RWPE2 (cell line): ENCODE measurements at regions not wholly inside any gene's neighbourhood (a gene's known extent, or its start where the extent isn't known, plus 50 kb on each side); places are given as distances from the start of the nearest gene placed in this dataset.
"Not testable (repeated sequence)": the region's sequence is repeated elsewhere in the genome, so short reads cannot be mapped to it uniquely, and the experiment has no call there.

ENCODE experiments used
- ATAC-seq: fragments of 200-7000 bp; cut with Tn5 transposase; 3 replicates; pipeline ENCODE4 v1.9.1; 2021; ENCODE audit warnings: low read depth
- DNase-seq: peaks from one replicate; pipeline ENCODE4 v3.0.0-alpha.2; 2020; ENCODE audit warnings: low spot score
- H3K27ac ChIP-seq: fragments of 450-650 bp; 2 replicates; pipeline ENCODE4 v1.5.1; 2017; ENCODE audit warnings: mild to moderate bottlenecking; ENCODE audit not compliant: poor library complexity, severe bottlenecking
- H3K27me3 ChIP-seq: fragments of 250-450 bp; sonication (Bioruptor Pico); 2 replicates; pipeline ENCODE4 v1.5.1; 2021; ENCODE audit warnings: mild to moderate bottlenecking, moderate library complexity; ENCODE audit not compliant: insufficient read depth, poor library complexity, severe bottlenecking
- H3K36me3 ChIP-seq: fragments of 250-450 bp; sonication (Bioruptor Pico); 2 replicates; pipeline ENCODE4 v1.5.1; 2020; ENCODE audit warnings: low read depth, mild to moderate bottlenecking, moderate library complexity
- H3K4me1 ChIP-seq: fragments of 250-450 bp; sonication (Bioruptor Pico); 2 replicates; pipeline ENCODE4 v1.5.1; 2021; ENCODE audit warnings: mild to moderate bottlenecking, moderate library complexity; ENCODE audit not compliant: insufficient read depth, poor library complexity, severe bottlenecking
- H3K4me3 ChIP-seq: fragments of 250-450 bp; sonication (Bioruptor Pico); 2 replicates; pipeline ENCODE4 v1.5.1; 2021; ENCODE audit warnings: mild to moderate bottlenecking, moderate library complexity; ENCODE audit not compliant: severe bottlenecking
- H3K9me3 ChIP-seq: fragments of 250-450 bp; sonication (Bioruptor Pico); 2 replicates; pipeline ENCODE4 v1.5.1; 2021; ENCODE audit warnings: mild to moderate bottlenecking, moderate library complexity; ENCODE audit not compliant: severe bottlenecking
- CTCF ChIP-seq: fragments of 450-650 bp; IDR thresholded peaks from one replicate; pipeline ENCODE4 v1.5.1; 2017; ENCODE audit warnings: mild to moderate bottlenecking, moderate library complexity; ENCODE audit not compliant: poor library complexity, severe bottlenecking

- Histone ChIP-seq H3K4me3 (no peak overlapping the region), H3K9me3 (no peaks in the 10 kb centered on the region), H3K36me3 (no peaks in the 10 kb centered on the region), H3K4me1 (peaks cover 2% of the 10 kb centered on the region), H3K27ac (no peak overlapping the region), H3K27me3 (no peaks in the 10 kb centered on the region)
- TF ChIP-seq CTCF = peak; percentile 50
- DNase-seq (no peak), ATAC-seq (no peak)
Measured at GRCh38 chr7:29636009-29636351, 72.3 kb downstream of the PRR15 start.

- DNase-seq (no peak), ATAC-seq (no peak)
- no peak overlapping the region for H3K4me3 ChIP-seq
- H3K9me3 ChIP-seq = no peaks in the 10 kb centered on the region
- H3K36me3 ChIP-seq = no peaks in the 10 kb centered on the region
- TF ChIP-seq CTCF = no peak
- peaks cover 2% of the 10 kb centered on the region for H3K4me1 ChIP-seq
- H3K27me3 ChIP-seq = no peaks in the 10 kb centered on the region
- no peak overlapping the region for H3K27ac ChIP-seq
Measured at GRCh38 chr7:29637374-29637773, 73.7 kb downstream of the PRR15 start.

- H3K27me3 ChIP-seq, ATAC-seq, H3K36me3 ChIP-seq, H3K4me3 ChIP-seq, H3K9me3 ChIP-seq, DNase-seq, H3K4me1 ChIP-seq, H3K27ac ChIP-seq: not testable (repeated sequence)
Measured at GRCh38 chr7:29638841-29639240, 75.2 kb downstream of the PRR15 start.

GRCh38 chr7:29639386-29639785 is 75.8 kb downstream of the PRR15 start:
- Histone ChIP-seq H3K27ac (no peak overlapping the region), H3K4me1 (peaks cover 2% of the 10 kb centered on the region), H3K36me3 (no peaks in the 10 kb centered on the region), H3K9me3 (no peaks in the 10 kb centered on the region), H3K4me3 (no peak overlapping the region), H3K27me3 (no peaks in the 10 kb centered on the region)
- TF ChIP-seq CTCF = no peak
- DNase-seq (no peak), ATAC-seq (no peak)

- Histone ChIP-seq H3K27ac (no peak overlapping the region), H3K36me3 (no peaks in the 10 kb centered on the region), H3K4me1 (peaks cover 2% of the 10 kb centered on the region), H3K9me3 (no peaks in the 10 kb centered on the region), H3K4me3 (no peak overlapping the region), H3K27me3 (no peaks in the 10 kb centered on the region)
- ATAC-seq = no peak; the same call in 2 of the 3 replicates
- TF ChIP-seq CTCF = no peak
- no peak for DNase-seq
Measured at GRCh38 chr7:29639886-29640595, 76.4 kb downstream of the PRR15 start.
